WTC11 (cell line): ENCODE measurements at regions not wholly inside any gene's neighbourhood (a gene's known extent, or its start where the extent isn't known, plus 50 kb on each side); places are given as distances from the start of the nearest gene placed in this dataset.

Experiments
- CBFB ChIP-seq: sonication (generic); formaldehyde crosslinking; IDR thresholded peaks from 2 replicates; pipeline ENCODE4 v1.8.1; 2022; ENCODE audit warnings: mild to moderate bottlenecking, low read depth, missing genetic modification reagents
- ESRRA ChIP-seq: sonication (generic); formaldehyde crosslinking; IDR thresholded peaks from 2 replicates; pipeline ENCODE4 v1.8.1; 2022; ENCODE audit warnings: mild to moderate bottlenecking, missing genetic modification reagents, borderline replicate concordance
- RORB ChIP-seq: fragments of 250-450 bp; sonication (Bioruptor Pico); IDR thresholded peaks from 2 replicates; pipeline ENCODE4 v1.9.0; 2021; ENCODE audit warnings: mild to moderate bottlenecking
- TEAD4 ChIP-seq: sonication (generic); formaldehyde crosslinking; IDR thresholded peaks from 2 replicates; pipeline ENCODE4 v1.8.0; 2022; ENCODE audit warnings: mild to moderate bottlenecking, missing genetic modification reagents
- ZBTB21 ChIP-seq: sonication (generic); formaldehyde crosslinking; IDR thresholded peaks from 2 replicates; pipeline ENCODE4 v1.8.1; 2023; ENCODE audit warnings: mild to moderate bottlenecking, missing genetic modification reagents, borderline replicate concordance
- ZNF121 ChIP-seq: sonication (generic); formaldehyde crosslinking; IDR thresholded peaks from 2 replicates; pipeline ENCODE4 v1.8.0; 2023; ENCODE audit warnings: missing genetic modification reagents
- ZNF423 ChIP-seq: fragments of 250-450 bp; sonication (Bioruptor Pico); IDR thresholded peaks from 2 replicates; pipeline ENCODE4 v2.1.2; 2022; ENCODE audit warnings: mild to moderate bottlenecking, moderate library complexity
- TF ChIP-seq, protein P1 (sequence below): fragments of 200-600 bp; IDR thresholded peaks from 2 replicates; pipeline ENCODE4 v1.8.0; 2022; ENCODE audit warnings: antibody characterized with exemption
- TF ChIP-seq, protein P2 (sequence below): sonication (generic); formaldehyde crosslinking; IDR thresholded peaks from 2 replicates; pipeline ENCODE4 v1.8.1; 2022; ENCODE audit warnings: low read depth, mild to moderate bottlenecking, moderate library complexity, missing genetic modification reagents, borderline replicate concordance
- TF ChIP-seq, protein P3 (sequence below): sonication (generic); formaldehyde crosslinking; IDR thresholded peaks from 2 replicates; pipeline ENCODE4 v1.8.1; 2023; ENCODE audit warnings: mild to moderate bottlenecking, missing genetic modification reagents, moderate library complexity

DNA sequence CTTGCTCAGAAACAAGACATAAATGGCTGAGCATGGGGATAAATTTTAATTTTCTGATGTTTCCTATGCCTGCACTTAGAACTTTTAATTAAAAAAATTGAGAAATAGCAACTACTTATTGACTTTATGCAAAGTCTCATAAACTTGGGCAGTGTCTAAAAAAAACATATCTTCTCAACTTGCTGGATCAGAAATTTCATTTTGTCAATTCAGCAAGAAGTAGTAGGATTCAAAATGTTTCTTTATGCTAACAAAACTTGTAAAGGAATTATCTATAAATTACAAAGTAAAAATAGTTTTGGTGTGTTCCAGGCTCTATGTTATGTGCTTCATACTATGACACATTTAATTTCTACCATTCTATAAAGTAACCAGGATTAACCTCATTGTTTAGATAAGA is 562.2 kb upstream of the IMPG1 start:
- TF ChIP-seq ZNF121 (CRISPR knock-in tag) (no peak), RORB (CRISPR knock-in tag) (no peak), ESRRA (CRISPR knock-in tag) (no peak), ZBTB21 (no peak), TEAD4 (no peak), ZNF423 (CRISPR knock-in tag) (no peak), CBFB (CRISPR knock-in tag) (no peak)
- TF ChIP-seq, protein P1, sequence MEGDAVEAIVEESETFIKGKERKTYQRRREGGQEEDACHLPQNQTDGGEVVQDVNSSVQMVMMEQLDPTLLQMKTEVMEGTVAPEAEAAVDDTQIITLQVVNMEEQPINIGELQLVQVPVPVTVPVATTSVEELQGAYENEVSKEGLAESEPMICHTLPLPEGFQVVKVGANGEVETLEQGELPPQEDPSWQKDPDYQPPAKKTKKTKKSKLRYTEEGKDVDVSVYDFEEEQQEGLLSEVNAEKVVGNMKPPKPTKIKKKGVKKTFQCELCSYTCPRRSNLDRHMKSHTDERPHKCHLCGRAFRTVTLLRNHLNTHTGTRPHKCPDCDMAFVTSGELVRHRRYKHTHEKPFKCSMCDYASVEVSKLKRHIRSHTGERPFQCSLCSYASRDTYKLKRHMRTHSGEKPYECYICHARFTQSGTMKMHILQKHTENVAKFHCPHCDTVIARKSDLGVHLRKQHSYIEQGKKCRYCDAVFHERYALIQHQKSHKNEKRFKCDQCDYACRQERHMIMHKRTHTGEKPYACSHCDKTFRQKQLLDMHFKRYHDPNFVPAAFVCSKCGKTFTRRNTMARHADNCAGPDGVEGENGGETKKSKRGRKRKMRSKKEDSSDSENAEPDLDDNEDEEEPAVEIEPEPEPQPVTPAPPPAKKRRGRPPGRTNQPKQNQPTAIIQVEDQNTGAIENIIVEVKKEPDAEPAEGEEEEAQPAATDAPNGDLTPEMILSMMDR, result no peak
- TF ChIP-seq, protein P2, sequence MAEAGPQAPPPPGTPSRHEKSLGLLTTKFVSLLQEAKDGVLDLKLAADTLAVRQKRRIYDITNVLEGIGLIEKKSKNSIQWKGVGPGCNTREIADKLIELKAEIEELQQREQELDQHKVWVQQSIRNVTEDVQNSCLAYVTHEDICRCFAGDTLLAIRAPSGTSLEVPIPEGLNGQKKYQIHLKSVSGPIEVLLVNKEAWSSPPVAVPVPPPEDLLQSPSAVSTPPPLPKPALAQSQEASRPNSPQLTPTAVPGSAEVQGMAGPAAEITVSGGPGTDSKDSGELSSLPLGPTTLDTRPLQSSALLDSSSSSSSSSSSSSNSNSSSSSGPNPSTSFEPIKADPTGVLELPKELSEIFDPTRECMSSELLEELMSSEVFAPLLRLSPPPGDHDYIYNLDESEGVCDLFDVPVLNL, result no peak
- TF ChIP-seq, protein P3, sequence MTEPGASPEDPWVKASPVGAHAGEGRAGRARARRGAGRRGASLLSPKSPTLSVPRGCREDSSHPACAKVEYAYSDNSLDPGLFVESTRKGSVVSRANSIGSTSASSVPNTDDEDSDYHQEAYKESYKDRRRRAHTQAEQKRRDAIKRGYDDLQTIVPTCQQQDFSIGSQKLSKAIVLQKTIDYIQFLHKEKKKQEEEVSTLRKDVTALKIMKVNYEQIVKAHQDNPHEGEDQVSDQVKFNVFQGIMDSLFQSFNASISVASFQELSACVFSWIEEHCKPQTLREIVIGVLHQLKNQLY, result no peak
